OCI-M2 (cell line): ENCODE measurements at regions not wholly inside any gene's neighbourhood (a gene's known extent, or its start where the extent isn't known, plus 50 kb on each side); places are given as distances from the start of the nearest gene placed in this dataset.

ENCODE experiments used
- DNase-seq: peaks from one replicate; lab custom pipeline; 2025; ENCODE audit not compliant: unreplicated experiment; lab: John Stamatoyannopoulos, UW

DNA sequence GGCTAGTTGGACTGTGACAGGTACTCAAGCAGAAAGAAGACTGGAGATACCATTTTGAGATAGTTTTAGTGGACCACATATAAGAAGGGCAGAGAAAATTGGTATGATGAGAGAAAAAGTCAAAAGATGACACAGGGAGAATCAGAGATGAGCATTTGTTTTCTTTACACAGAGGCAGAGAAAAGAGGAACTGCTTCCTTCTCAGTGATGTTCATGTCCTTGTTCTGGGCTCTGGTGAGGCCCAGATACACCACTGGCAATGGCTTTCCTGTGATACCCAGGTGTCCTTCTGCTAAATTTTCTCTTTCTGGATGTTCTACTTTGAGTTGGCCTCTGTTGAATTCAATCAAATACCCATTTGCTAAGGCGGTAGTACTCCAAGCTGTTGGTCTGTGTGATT, 1782.7 kb upstream of the SEL1L start:
- DNase-seq = no peak

- DNase-seq = no peak
These were observed 1787.2 kb upstream of the SEL1L start for GRCh38 chr14:83320837-83321236.

DNA sequence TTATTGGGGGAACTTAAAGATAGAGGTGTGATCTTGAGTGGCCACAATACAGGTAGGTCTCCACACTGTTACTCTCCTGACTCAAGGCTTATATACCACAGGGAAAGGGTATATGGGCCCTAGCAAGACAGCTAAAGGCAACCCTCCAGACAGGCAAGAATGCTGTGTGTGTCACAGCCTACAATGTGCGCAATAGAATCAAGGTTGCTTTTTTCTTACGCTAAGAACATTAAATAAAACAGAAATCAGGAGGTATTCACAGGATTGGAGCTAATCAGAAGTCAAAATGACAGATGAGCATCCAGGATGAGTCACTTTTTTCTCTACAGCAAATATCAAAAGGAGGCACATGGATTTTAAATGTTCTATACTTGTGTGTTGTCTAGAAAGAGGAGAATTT, 1797.9 kb upstream of the SEL1L start:
- DNase-seq = no peak

DNA sequence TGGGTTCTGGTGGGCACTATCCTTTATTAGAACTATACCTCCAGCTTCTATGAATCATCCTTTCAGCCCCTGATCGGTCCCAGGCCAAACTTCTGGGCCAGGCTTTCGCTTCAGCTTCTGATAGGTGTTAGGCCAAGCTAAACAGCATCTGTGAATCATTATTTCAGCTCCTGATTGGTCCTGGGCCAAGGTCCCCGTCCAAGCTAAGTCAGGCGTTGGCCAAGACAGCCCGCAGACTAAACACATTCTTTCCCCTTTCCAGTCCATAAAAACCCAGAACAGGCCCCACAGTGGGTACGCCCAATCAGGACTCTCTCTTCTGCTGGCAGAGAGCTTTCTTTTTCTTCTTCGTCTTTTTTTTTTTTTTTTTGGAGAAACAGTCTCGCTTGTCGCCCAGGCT, 1808.9 kb upstream of the SEL1L start:
- no peak for DNase-seq

DNA sequence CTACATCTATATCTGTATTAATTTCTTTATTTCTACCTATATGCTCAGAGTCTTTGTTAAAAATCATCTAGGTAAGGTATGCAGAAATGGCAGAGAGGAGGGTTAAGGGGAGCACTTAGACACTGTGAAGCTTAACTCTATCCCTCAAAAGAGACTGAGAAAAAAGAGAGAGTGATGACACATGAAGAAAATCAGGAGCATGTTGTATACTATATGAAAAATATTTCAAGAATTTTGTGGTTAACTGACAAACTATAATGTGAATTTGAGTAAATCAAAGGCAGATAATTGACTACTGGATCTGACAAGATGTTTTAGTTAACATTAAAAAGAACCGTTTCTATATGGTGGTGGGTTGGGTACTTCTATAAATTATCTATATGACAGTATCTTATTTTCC, 1814.2 kb upstream of the SEL1L start:
- DNase-seq = no peak

- no peak for DNase-seq
These were observed 1822.0 kb upstream of the SEL1L start for GRCh38 chr14:83355609-83356008.

DNA sequence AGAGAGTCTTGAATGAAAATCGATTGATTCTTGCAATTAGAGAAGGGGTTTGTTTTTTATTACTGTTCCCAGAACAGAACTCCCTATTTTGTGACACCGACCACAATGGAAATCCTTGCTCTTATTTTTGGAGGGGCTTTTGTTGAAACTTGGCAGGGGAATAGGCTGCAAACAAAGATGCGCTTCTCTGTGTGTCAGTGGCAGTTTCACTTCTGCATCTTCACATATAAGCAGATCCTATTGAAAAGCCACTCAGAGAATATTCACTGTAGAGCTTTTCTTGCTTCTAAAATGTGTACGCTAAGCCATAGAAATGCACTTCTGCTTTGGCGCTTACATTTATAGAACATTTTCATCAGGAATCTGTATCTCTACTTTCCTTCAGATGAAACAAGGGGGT, 1822.4 kb upstream of the SEL1L start:
- no peak for DNase-seq

- DNase-seq = no peak
These were observed 1838.6 kb upstream of the SEL1L start for GRCh38 chr14:83372271-83372670.

GRCh38 chr14:83379436-83379835, 1845.8 kb upstream of the SEL1L start:
- DNase-seq = no peak

DNA sequence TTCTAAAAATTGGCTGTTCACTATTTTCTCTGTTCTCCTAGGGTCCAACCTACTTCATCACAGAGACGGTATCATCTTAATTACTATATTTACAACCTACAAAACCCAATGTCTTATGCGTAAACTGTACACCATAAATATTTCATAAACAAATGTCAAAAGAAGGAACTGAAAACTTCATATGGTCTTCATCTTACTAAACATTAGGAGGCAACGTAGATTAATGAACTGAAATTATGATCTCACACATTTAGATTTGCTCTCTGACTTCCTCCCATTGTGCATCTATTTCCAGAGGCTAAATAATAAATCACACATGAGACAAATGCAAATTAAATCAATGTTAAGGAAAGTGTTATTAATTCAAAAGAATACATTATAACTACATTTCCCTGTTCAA, 1850.6 kb upstream of the SEL1L start:
- DNase-seq = no peak

- DNase-seq = no peak
These were observed 1861.7 kb upstream of the SEL1L start for GRCh38 chr14:83395321-83395720.

GRCh38 chr14:83416476-83416875, 1882.8 kb upstream of the SEL1L start:
- DNase-seq = no peak

DNA sequence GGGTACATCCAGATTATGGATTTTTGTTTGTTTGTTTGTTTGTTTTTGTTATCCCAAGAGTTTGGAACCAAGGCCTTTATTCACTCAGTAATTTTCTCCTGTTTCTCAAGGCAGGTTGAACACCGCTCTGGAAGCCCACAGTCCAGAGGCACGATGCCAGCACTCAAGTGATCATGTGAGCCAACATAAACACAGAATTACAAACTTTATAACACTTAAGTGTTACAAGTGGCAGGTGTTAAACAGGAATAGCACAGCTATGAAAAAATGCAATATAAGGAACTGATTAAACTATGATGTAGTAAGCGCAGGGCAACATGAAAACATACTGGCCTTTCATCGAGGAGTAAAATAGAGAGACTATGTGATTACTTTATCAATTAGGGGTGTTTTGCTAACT, 1885.8 kb upstream of the SEL1L start:
- no peak for DNase-seq

- no peak for DNase-seq
These were observed 1888.1 kb upstream of the SEL1L start for GRCh38 chr14:83421711-83422110.

GRCh38 chr14:83425138-83425537, 1891.5 kb upstream of the SEL1L start:
- DNase-seq = no peak

GRCh38 chr14:83425706-83426105, 1892.1 kb upstream of the SEL1L start:
- DNase-seq = no peak

GRCh38 chr14:83433618-83434017, 1900.0 kb upstream of the SEL1L start:
- no peak for DNase-seq

- DNase-seq = no peak
These were observed 1908.1 kb upstream of the SEL1L start for GRCh38 chr14:83441801-83442200.

DNA sequence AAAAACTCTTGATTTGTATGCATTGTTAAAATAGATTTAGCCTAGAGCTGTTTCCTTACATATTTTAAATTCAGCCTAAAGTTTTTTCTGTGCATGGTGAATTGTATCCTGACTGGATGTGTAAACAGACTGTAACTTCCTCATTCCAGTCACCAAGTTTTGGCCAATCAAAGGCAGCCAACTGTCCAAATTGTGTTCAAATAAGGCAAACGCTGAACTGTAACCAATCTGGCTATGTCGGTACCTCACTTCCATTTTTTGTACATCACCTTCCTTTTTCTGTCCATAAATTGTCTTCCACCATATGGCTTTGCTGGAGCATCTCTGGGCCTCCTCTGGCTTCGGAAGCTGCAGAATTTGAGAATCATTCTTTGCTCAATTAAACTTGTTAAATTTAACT, 1921.9 kb upstream of the SEL1L start:
- DNase-seq = no peak

DNA sequence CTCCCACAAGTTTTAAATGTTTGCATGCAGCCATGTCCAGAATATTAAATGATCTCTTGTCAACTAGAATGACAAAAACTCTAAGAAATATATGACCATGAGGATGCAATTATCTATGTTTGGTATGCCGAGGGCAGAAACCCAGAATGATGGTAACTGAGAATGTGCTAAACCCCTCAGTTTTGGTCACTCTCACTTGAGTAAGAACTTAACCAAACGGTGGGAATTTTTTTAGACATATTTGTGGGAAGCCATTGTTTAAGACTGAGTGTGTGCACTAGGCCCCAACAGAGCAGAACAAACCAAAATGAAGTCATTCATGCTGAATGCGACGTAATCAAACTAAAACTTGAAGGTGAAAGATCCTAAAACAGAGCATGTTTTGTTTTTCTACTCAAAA, 1927.9 kb upstream of the SEL1L start:
- no peak for DNase-seq

DNA sequence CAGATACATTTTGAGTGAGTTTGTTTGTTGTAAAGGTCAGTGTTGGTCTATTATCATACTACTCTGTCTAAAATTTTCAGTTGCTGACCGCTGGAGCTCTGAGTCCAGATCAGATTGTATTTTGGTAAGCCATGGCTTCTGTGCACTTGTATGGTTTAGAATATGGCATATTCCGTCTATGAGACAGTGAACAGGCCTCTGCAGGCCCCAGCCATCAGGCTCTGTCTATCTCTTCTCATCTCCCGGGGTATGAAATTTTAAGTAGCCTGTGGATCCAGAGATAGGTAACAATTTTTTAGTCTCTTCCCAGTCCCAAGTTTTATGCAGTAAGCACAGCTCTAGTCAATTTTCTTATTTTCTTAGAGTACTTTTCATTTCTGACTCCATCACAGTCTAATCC, 1929.1 kb upstream of the SEL1L start:
- DNase-seq = no peak

- no peak for DNase-seq
These were observed 1929.9 kb upstream of the SEL1L start for GRCh38 chr14:83463500-83464098.

GRCh38 chr14:83467811-83468210, 1934.2 kb upstream of the SEL1L start:
- no peak for DNase-seq

GRCh38 chr14:83470466-83470865, 1936.8 kb upstream of the SEL1L start:
- DNase-seq = no peak
